ENCODE measurements at regions not wholly inside any gene's neighbourhood (a gene's known extent, or its start where the extent isn't known, plus 50 kb on each side); places are given as distances from the start of the nearest gene placed in this dataset.

DNA sequence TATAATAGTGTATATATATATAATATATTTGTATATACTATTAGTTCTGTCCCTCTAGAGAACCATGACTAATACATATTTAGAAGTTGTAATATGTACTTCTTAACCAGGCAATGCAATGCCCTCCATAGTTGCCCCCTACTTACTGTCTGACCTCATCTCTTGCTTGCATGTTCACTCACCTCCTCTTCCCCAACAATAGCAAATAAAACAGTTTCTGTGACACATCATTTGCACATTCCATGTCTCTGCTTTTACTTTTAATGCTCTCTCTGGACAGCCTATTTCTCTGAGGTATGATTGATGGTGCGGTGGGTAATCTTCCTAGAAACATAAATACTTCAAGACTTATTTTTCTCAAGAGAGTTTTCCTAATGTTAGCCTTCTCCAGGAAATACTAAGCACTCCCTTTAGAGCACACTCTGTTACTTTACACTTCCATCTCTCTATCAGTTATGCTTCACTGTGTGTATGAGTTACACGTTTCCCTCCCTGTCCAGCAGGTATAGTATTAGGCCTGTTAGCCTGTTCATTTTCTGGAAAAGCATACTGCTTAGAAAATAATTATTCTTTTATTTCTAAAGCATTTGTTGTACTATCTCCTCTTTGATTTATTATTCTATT lies 295.6 kb upstream of the LRATD1 start:
- Histone ChIP-seq H3K27me3 (ENCODE audit: control insufficient read depth, insufficient read depth, low read length) (no peaks in the 10 kb centered on the region), H4K20me1 (ENCODE audit: control insufficient read depth, extremely low read depth, insufficient read depth, low read length) (no peaks in the 10 kb centered on the region), H3K9me3 (ENCODE audit: control insufficient read depth, insufficient read depth, low read depth, low read length) (no peaks in the 10 kb centered on the region), H3K4me3 (replicated peaks in 1 of 4; ENCODE audit: control extremely low read depth in 1 of 4, insufficient read depth in 1 of 4, low read depth in 3 of 4, low read length in 4 of 4) (no peak overlapping the region), H2AFZ (ENCODE audit: low read length) (no peak overlapping the region), H3K79me2 (ENCODE audit: control insufficient read depth, insufficient read depth, low read length) (no peaks in the 10 kb centered on the region), H3K4me2 (ENCODE audit: extremely low read depth, insufficient read depth, low read length) (no peak overlapping the region), H3K4me1 (ENCODE audit: control insufficient read depth, extremely low read depth, insufficient read depth, low read length) (no peaks in the 10 kb centered on the region), H3K36me3 (ENCODE audit: control insufficient read depth, insufficient read depth, low read length) (no peaks in the 10 kb centered on the region), H3K9ac (ENCODE audit: insufficient read depth, low read length) (no peak overlapping the region), H3K27ac (ENCODE audit: insufficient read depth, low read length) (no peak overlapping the region)
- TF ChIP-seq EZH2 (IDR thresholded peaks at IDR 0.05; ENCODE audit: low read length, missing control alignments) (no peak), CTCF (conservative IDR thresholded peaks at IDR 0.05 in 1 of 2, IDR thresholded peaks at IDR 0.05 in 1 of 2; ENCODE audit: low read depth in 1 of 2, low read length in 2 of 2) (no peak)
- DNase-seq (ENCODE audit: low read depth in 2 of 2): no peak

DNA sequence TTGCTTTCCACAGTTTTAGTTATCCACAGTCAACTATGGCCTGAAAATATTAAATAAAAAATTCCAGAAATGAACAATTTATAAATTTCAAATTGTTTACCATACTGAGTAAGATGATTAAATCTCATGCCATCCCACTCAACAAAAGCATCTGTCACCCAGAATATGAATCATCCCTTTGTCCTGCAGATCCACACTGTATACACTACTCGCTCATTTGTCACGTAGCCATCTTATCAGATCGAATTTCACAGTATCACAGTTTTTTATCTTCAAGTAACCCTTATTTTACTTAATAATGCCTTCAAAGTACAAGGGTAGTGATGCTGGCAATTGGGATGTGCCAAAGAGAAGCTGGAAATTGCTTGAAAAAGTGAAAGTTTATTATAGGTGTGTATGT lies 291.8 kb upstream of the LRATD1 start:
- no peak overlapping the region for H3K4me2 ChIP-seq (ENCODE audit: extremely low read depth, insufficient read depth, low read length)
- H3K27ac ChIP-seq (ENCODE audit: insufficient read depth, low read length): no peak overlapping the region
- no peak overlapping the region for H3K9ac ChIP-seq (ENCODE audit: insufficient read depth, low read length)
- no peaks in the 10 kb centered on the region for H3K27me3 ChIP-seq (ENCODE audit: control insufficient read depth, insufficient read depth, low read length)
- TF ChIP-seq CTCF (conservative IDR thresholded peaks at IDR 0.05 in 1 of 2, IDR thresholded peaks at IDR 0.05 in 1 of 2; ENCODE audit: low read depth in 1 of 2, low read length in 2 of 2) (no peak), EZH2 (IDR thresholded peaks at IDR 0.05; ENCODE audit: low read length, missing control alignments) (no peak)
- no peak overlapping the region for H3K4me3 ChIP-seq (replicated peaks in 1 of 4; ENCODE audit: control extremely low read depth in 1 of 4, insufficient read depth in 1 of 4, low read depth in 3 of 4, low read length in 4 of 4)
- H3K36me3 ChIP-seq (ENCODE audit: control insufficient read depth, insufficient read depth, low read length): no peaks in the 10 kb centered on the region
- H2AFZ ChIP-seq (ENCODE audit: low read length): no peak overlapping the region
- no peaks in the 10 kb centered on the region for H4K20me1 ChIP-seq (ENCODE audit: control insufficient read depth, extremely low read depth, insufficient read depth, low read length)
- no peaks in the 10 kb centered on the region for H3K9me3 ChIP-seq (ENCODE audit: control insufficient read depth, insufficient read depth, low read depth, low read length)
- H3K79me2 ChIP-seq (ENCODE audit: control insufficient read depth, insufficient read depth, low read length): no peaks in the 10 kb centered on the region
- no peak for DNase-seq (ENCODE audit: low read depth in 2 of 2)
- H3K4me1 ChIP-seq (ENCODE audit: control insufficient read depth, extremely low read depth, insufficient read depth, low read length): no peaks in the 10 kb centered on the region

- H4K20me1 ChIP-seq (ENCODE audit: control insufficient read depth, extremely low read depth, insufficient read depth, low read length): no peaks in the 10 kb centered on the region
- H3K36me3 ChIP-seq (ENCODE audit: control insufficient read depth, insufficient read depth, low read length): no peaks in the 10 kb centered on the region
- H3K9me3 ChIP-seq (ENCODE audit: control insufficient read depth, insufficient read depth, low read depth, low read length): no peaks in the 10 kb centered on the region
- DNase-seq (ENCODE audit: low read depth in 2 of 2): no peak
- H3K4me2 ChIP-seq (ENCODE audit: extremely low read depth, insufficient read depth, low read length): no peak overlapping the region
- no peak overlapping the region for H3K9ac ChIP-seq (ENCODE audit: insufficient read depth, low read length)
- no peak for TF ChIP-seq EZH2 (IDR thresholded peaks at IDR 0.05; ENCODE audit: low read length, missing control alignments)
- TF ChIP-seq CTCF (conservative IDR thresholded peaks at IDR 0.05 in 1 of 2, IDR thresholded peaks at IDR 0.05 in 1 of 2; ENCODE audit: low read depth in 1 of 2, low read length in 2 of 2): no peak
- no peaks in the 10 kb centered on the region for H3K79me2 ChIP-seq (ENCODE audit: control insufficient read depth, insufficient read depth, low read length)
- no peak overlapping the region for H3K27ac ChIP-seq (ENCODE audit: insufficient read depth, low read length)
- no peaks in the 10 kb centered on the region for H3K27me3 ChIP-seq (ENCODE audit: control insufficient read depth, insufficient read depth, low read length)
- H2AFZ ChIP-seq (ENCODE audit: low read length): no peak overlapping the region
- H3K4me1 ChIP-seq (ENCODE audit: control insufficient read depth, extremely low read depth, insufficient read depth, low read length): no peaks in the 10 kb centered on the region
- H3K4me3 ChIP-seq (replicated peaks in 1 of 4; ENCODE audit: control extremely low read depth in 1 of 4, insufficient read depth in 1 of 4, low read depth in 3 of 4, low read length in 4 of 4): no peak overlapping the region
Observed at GRCh38 chr2:14342313-14342712, 290.2 kb upstream of the LRATD1 start.
